ENCODE measurements at regions not wholly inside any gene's neighbourhood (a gene's known extent, or its start where the extent isn't known, plus 50 kb on each side); places are given as distances from the start of the nearest gene placed in this dataset.

DNA sequence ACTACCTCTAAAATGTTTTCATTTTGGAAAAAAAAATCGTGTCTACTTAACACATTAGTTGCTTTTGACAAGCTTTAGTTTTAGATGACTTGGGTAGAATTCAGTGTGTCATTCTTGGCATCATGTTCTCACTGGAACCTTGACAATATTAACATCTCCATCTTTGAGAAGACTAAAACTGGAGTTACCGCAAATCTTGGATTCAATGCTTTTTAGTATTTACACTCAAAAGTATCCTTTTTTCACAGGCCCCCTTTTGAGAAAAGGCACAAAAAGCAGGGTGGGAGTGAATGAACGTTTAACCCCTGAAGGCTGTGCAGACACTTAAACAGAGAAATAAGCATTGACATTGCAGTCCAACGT lies 549.1 kb downstream of the CSNK1G3 start:
- TF ChIP-seq, protein P1, sequence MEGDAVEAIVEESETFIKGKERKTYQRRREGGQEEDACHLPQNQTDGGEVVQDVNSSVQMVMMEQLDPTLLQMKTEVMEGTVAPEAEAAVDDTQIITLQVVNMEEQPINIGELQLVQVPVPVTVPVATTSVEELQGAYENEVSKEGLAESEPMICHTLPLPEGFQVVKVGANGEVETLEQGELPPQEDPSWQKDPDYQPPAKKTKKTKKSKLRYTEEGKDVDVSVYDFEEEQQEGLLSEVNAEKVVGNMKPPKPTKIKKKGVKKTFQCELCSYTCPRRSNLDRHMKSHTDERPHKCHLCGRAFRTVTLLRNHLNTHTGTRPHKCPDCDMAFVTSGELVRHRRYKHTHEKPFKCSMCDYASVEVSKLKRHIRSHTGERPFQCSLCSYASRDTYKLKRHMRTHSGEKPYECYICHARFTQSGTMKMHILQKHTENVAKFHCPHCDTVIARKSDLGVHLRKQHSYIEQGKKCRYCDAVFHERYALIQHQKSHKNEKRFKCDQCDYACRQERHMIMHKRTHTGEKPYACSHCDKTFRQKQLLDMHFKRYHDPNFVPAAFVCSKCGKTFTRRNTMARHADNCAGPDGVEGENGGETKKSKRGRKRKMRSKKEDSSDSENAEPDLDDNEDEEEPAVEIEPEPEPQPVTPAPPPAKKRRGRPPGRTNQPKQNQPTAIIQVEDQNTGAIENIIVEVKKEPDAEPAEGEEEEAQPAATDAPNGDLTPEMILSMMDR (IDR thresholded peaks at IDR 0.05; ENCODE audit: extremely low read depth, low read depth, low read length) = no peak
- H3K79me2 ChIP-seq (ENCODE audit: insufficient read depth, low read length) = no peaks in the 10 kb centered on the region
- no peak overlapping the region for H2AFZ ChIP-seq (ENCODE audit: low read length)
- H3K4me3 ChIP-seq (ENCODE audit: insufficient read depth, low read length) = no peak overlapping the region
- H3K27ac ChIP-seq (ENCODE audit: low read depth, low read length) = no peak overlapping the region
- H3K4me1 ChIP-seq (ENCODE audit: insufficient read depth, low read length) = no peaks in the 10 kb centered on the region
- H3K9me3 ChIP-seq (ENCODE audit: low read depth, low read length) = no peaks in the 10 kb centered on the region
- no peaks in the 10 kb centered on the region for H3K36me3 ChIP-seq (ENCODE audit: insufficient read depth, low read length)
- DNase-seq (ENCODE audit: insufficient read length, low spot score, missing footprints) = no peak
- H3K27me3 ChIP-seq (ENCODE audit: insufficient read depth, low read length) = no peaks in the 10 kb centered on the region
- no peaks in the 10 kb centered on the region for H4K20me1 ChIP-seq (ENCODE audit: insufficient read depth, low read length)
- no peak overlapping the region for H3K4me2 ChIP-seq (ENCODE audit: insufficient read depth, low read length)

DNA sequence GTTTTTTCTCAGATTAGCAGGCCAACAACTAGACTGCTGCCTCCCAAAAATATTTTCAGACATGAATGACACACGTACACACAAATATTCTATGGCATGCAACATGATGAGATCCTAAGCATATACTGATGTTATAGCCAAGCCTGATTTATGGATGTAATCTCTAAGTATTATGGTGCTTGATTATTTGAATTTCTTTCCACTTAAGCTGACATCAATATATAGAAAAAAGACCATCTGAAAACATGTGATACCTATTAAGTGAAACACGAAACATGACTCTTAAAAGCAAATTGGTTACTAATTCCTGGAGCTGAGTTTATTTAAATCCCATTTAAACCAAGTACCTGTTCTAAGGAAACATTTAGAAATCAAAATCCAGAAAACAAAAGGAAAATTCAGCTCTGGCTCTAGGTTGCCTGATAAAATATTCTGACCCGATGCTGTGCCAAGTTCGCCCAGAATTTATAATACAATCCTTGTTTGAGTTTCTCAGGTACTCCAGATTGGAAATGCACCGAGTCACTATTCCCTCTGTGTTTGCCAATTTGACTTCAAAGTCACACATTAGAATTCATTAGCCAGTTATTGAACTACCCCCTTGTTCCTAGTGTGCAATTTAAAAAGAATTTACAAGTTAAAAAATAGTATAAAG lies 548.6 kb downstream of the CSNK1G3 start:
- Histone ChIP-seq H3K79me2 (ENCODE audit: insufficient read depth, low read length) (no peaks in the 10 kb centered on the region), H3K4me3 (ENCODE audit: insufficient read depth, low read length) (no peak overlapping the region), H3K9me3 (ENCODE audit: low read depth, low read length) (no peaks in the 10 kb centered on the region), H4K20me1 (ENCODE audit: insufficient read depth, low read length) (no peaks in the 10 kb centered on the region), H3K36me3 (ENCODE audit: insufficient read depth, low read length) (no peaks in the 10 kb centered on the region), H3K4me2 (ENCODE audit: insufficient read depth, low read length) (no peak overlapping the region), H3K4me1 (ENCODE audit: insufficient read depth, low read length) (no peaks in the 10 kb centered on the region), H2AFZ (ENCODE audit: low read length) (no peak overlapping the region), H3K27ac (ENCODE audit: low read depth, low read length) (no peak overlapping the region), H3K27me3 (ENCODE audit: insufficient read depth, low read length) (no peaks in the 10 kb centered on the region)
- TF ChIP-seq, protein P1 (IDR thresholded peaks at IDR 0.05; ENCODE audit: extremely low read depth, low read depth, low read length) = no peak
- DNase-seq (ENCODE audit: insufficient read length, low spot score, missing footprints) = no peak

DNA sequence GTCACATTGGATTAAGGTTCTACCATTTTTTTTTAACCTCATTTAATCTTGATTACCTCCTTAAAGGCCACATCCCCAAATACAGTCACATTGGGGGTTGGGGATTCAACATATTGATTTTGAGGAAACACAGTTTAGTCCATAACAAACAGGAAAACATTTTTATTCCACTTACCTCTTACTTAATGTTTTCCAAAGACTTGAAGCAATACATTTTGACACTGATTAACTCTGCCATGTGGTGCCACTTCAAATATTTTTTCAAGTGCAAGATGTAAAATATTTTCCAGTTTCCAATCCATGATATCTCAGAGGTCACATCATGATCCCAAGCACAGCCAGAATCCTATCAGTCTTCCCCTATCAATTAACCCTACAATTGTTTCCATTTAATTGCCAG lies 548.0 kb downstream of the CSNK1G3 start:
- H2AFZ ChIP-seq (ENCODE audit: low read length) = no peak overlapping the region
- H3K4me1 ChIP-seq (ENCODE audit: insufficient read depth, low read length) = no peaks in the 10 kb centered on the region
- H3K27ac ChIP-seq (ENCODE audit: low read depth, low read length) = no peak overlapping the region
- H3K36me3 ChIP-seq (ENCODE audit: insufficient read depth, low read length) = no peaks in the 10 kb centered on the region
- TF ChIP-seq, protein P1 (IDR thresholded peaks at IDR 0.05; ENCODE audit: extremely low read depth, low read depth, low read length) = no peak
- no peaks in the 10 kb centered on the region for H3K27me3 ChIP-seq (ENCODE audit: insufficient read depth, low read length)
- no peak overlapping the region for H3K4me2 ChIP-seq (ENCODE audit: insufficient read depth, low read length)
- no peak overlapping the region for H3K4me3 ChIP-seq (ENCODE audit: insufficient read depth, low read length)
- no peaks in the 10 kb centered on the region for H3K9me3 ChIP-seq (ENCODE audit: low read depth, low read length)
- no peaks in the 10 kb centered on the region for H3K79me2 ChIP-seq (ENCODE audit: insufficient read depth, low read length)
- no peaks in the 10 kb centered on the region for H4K20me1 ChIP-seq (ENCODE audit: insufficient read depth, low read length)
- no peak for DNase-seq (ENCODE audit: insufficient read length, low spot score, missing footprints)

DNA sequence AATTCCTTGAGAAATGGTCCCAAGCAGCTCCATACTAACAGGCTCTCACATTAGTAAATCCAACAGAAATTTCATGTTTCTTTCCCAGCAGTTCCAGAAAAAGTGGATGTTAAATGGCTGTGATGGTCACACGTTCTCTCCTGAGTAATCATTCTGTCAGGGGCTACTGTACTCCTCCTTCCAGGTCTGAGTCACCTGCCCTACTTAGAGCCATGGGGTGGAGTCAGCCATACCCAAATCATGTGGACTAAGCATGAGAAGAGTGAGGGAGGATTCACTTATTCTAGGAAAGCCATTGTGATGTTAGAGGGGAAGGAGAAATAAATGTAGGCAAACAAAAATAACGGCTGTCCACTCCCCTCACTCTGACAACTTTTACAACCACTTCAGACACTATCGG lies 547.2 kb downstream of the CSNK1G3 start:
- DNase-seq (ENCODE audit: insufficient read length, low spot score, missing footprints) = no peak
- Histone ChIP-seq H3K36me3 (ENCODE audit: insufficient read depth, low read length) (no peaks in the 10 kb centered on the region), H3K27me3 (ENCODE audit: insufficient read depth, low read length) (no peaks in the 10 kb centered on the region), H4K20me1 (ENCODE audit: insufficient read depth, low read length) (no peaks in the 10 kb centered on the region), H3K27ac (ENCODE audit: low read depth, low read length) (no peak overlapping the region), H3K79me2 (ENCODE audit: insufficient read depth, low read length) (no peaks in the 10 kb centered on the region), H3K9me3 (ENCODE audit: low read depth, low read length) (no peaks in the 10 kb centered on the region), H3K4me2 (ENCODE audit: insufficient read depth, low read length) (no peak overlapping the region), H3K4me1 (ENCODE audit: insufficient read depth, low read length) (no peaks in the 10 kb centered on the region), H3K4me3 (ENCODE audit: insufficient read depth, low read length) (no peak overlapping the region), H2AFZ (ENCODE audit: low read length) (no peak overlapping the region)
- TF ChIP-seq, protein P1 (IDR thresholded peaks at IDR 0.05; ENCODE audit: extremely low read depth, low read depth, low read length) = no peak
